ENCODE measurements at regions not wholly inside any gene's neighbourhood (a gene's known extent, or its start where the extent isn't known, plus 50 kb on each side); places are given as distances from the start of the nearest gene placed in this dataset.

DNA sequence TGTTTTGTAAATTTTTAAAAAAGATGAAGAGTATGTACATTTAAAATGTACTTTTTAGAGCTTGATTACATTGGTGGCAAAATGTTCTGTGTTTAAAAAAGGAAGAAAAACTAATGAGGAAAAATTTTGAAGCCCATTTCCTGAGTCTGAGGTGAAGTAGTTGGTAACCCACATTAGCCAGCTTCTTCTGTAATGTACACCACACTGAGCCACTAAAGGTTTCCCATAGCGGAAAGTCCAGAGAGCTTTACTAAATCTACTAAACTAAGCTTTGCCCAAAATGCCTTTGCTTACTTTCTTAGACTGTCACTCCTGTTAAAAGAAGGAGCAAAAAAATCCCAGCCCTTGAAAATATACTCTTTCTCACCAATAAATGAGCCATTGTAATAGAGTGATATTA lies 804.8 kb upstream of the ZEB2 start:
- no peak for TF ChIP-seq CTCF (IDR thresholded peaks at IDR 0.05)
- no peak for TF ChIP-seq REST (IDR thresholded peaks at IDR 0.05; ENCODE audit: insufficient read depth in 1 of 2, low read depth in 2 of 2, low read length in 1 of 2)
